Neuron (in vitro differentiated cells): ENCODE measurements at regions not wholly inside any gene's neighbourhood (a gene's known extent, or its start where the extent isn't known, plus 50 kb on each side); places are given as distances from the start of the nearest gene placed in this dataset.

Source experiments
- H2AFZ ChIP-seq: one replicate; pipeline ENCODE4 v1.6.1; 2013; ENCODE audit warnings: low read depth, mild to moderate bottlenecking, inconsistent platforms, low read length, moderate library complexity
- H3K27me3 ChIP-seq: one replicate; pipeline ENCODE4 v1.6.1; 2013; ENCODE audit warnings: low read length; ENCODE audit not compliant: insufficient read depth
- H3K36me3 ChIP-seq: one replicate; pipeline ENCODE4 v1.6.1; 2013; ENCODE audit warnings: low read length; ENCODE audit not compliant: insufficient read depth
- H3K4me1 ChIP-seq: one replicate; pipeline ENCODE4 v1.6.1; 2013; ENCODE audit warnings: low read length; ENCODE audit not compliant: insufficient read depth
- H3K4me3 ChIP-seq: 2 replicates; pipeline ENCODE4 v1.5.1; 2013; ENCODE audit warnings: mild to moderate bottlenecking, low read length, moderate library complexity
- H3K9me3 ChIP-seq: one replicate; pipeline ENCODE4 v1.6.1; 2013; ENCODE audit warnings: low read length

DNA sequence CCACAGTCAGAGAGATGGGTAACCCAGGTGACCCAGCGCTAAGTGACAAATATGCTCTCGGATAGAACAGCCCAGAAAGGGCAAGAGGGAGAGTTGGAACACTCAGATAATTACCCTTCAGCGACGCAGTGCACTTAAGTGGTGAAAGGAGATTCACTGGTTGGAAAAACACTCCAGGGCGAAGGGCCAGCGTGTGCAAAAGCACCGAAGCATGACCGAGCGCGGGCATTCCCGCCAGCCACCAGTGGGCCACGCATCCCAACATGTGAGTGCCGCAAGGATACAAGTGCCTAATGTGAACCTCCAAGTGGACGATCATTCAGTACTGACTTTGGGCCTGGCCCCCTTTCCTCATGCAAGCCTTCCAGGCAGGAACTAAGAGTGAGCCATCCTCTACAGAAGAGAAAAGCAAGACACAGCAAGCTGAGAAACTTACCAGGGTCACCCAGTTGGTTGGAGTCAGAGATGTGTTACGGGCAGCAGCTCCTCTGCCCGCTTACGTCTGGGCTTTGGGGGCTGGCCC lies 258.4 kb downstream of the C16orf95 start:
- Histone ChIP-seq H3K27me3 (peaks cover 18% of the 10 kb centered on the region), H3K4me1 (no peaks in the 10 kb centered on the region), H2AFZ (no peak overlapping the region), H3K9me3 (no peaks in the 10 kb centered on the region), H3K4me3 (no peak overlapping the region), H3K36me3 (no peaks in the 10 kb centered on the region)

DNA sequence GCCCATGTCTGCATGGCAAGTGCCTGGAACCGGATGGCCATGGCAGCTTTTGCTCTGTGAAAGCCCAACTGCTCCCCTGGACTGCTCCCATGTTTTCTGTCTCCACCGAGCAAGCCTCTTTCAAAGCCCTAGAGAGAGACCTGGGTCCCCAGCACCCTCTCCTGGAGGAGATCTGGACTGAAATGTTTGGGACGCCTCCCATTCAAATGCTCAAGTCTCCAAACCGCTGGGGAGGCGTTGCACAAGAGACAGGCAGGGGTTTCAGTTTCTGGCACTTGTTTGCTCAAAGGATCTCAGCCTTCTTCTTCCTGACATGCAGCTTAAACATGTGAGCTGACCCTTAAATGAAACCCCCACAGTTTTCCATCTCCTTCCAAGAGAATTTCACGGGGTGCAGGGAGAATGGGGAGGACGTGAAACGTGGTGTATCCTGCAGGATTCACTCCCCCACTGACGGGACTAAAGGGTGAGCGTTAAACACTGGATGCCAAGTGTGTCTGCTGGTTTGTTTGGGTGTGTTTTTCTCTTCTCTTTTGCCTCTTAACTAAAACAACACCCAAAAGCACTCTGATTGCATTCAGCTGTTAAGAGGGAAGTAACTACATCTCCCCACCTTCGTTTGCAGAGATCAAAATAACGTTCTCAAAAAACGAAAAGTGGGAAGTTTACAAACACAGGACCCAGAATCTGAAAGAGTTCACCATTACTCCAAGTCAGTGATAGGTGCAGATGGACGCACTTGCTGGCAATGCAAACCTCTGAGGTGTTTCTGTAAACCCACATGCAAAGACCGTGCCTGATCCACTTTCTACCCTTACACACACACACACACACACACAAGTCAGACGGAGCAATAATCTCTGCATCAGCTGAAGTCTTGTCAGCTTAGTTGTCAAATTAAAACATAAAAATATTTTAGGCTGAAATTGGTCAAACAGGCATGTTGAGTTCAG lies 256.9 kb downstream of the C16orf95 start:
- Histone ChIP-seq H3K36me3 (no peaks in the 10 kb centered on the region), H3K4me1 (no peaks in the 10 kb centered on the region), H3K27me3 (peaks cover 27% of the 10 kb centered on the region), H3K4me3 (no peak overlapping the region), H2AFZ (no peak overlapping the region), H3K9me3 (no peaks in the 10 kb centered on the region)

- no peaks in the 10 kb centered on the region for H3K4me1 ChIP-seq
These were observed 255.8 kb downstream of the C16orf95 start for GRCh38 chr16:87061243-87061920.

GRCh38 chr16:87062569-87063442 lies 254.4 kb downstream of the C16orf95 start:
- Histone ChIP-seq H3K4me3 (no peak overlapping the region), H3K4me1 (no peaks in the 10 kb centered on the region), H2AFZ (no peak overlapping the region), H3K36me3 (no peaks in the 10 kb centered on the region), H3K9me3 (no peaks in the 10 kb centered on the region), H3K27me3 (peaks cover 34% of the 10 kb centered on the region)

More at GRCh38 chr16:87061243-87061920, 255.8 kb downstream of the C16orf95 start:
- Histone ChIP-seq H2AFZ (no peak overlapping the region), H3K36me3 (no peaks in the 10 kb centered on the region), H3K9me3 (no peaks in the 10 kb centered on the region), H3K4me3 (no peak overlapping the region), H3K27me3 (peaks cover 34% of the 10 kb centered on the region)

DNA sequence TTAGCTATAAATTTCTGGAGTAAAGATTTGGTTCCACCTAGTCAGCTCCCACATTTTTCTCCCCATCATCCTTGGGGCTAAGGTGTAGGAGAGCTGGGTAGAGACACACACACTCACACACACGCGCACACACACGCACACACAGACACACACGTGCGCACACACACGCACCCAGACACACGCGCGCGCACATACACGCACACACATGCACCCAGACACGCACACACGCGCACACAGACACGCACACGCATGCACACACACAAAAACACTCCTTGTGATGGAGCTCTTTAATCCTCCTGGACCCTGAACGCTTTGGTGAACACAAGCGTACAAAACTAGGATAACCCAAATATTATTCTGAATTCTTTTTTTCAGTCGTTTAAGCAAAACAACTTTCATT lies 253.6 kb downstream of the C16orf95 start:
- Histone ChIP-seq H3K36me3 (no peaks in the 10 kb centered on the region), H2AFZ (no peak overlapping the region), H3K4me1 (peaks cover 4% of the 10 kb centered on the region), H3K4me3 (no peak overlapping the region), H3K9me3 (no peaks in the 10 kb centered on the region), H3K27me3 (peaks cover 33% of the 10 kb centered on the region)

GRCh38 chr16:87064731-87065445 lies 252.3 kb downstream of the C16orf95 start:
- no peak overlapping the region for H3K4me3 ChIP-seq
- no peaks in the 10 kb centered on the region for H3K9me3 ChIP-seq
- H3K36me3 ChIP-seq: no peaks in the 10 kb centered on the region
- peaks cover 6% of the 10 kb centered on the region for H3K4me1 ChIP-seq
- no peak overlapping the region for H2AFZ ChIP-seq
- peaks cover 25% of the 10 kb centered on the region for H3K27me3 ChIP-seq

DNA sequence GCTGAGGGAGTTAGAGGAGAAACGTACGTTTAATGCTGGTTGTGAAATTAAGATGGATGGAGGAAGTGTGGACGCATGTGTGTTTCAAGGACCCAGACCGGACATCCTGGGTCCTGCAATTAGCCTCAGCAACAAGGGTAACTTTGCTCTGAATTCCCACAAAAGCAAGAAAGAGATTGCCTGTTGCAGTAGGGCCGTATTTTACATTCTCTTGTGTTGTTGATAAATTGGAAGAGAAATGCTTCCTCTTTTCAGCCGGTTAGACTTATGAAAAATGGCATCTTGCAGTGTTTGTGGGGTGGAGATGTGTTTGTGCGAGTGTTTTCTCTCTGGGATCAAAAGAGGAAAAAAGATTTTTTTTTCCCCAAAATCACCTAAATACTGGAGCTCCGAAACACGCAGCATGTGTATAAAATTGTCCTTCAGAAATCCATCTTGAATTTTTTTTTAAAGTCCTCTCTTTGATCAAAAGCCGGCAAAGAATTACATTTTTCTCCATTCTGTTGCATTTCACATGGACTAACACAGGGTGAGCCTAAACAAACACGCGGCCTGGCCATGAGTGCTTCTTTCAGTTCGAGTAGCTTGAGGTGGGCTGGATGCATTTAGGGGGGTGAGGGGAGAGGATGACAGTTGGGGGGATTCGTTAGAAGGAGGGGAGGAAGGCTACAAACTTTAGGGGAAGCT lies 251.6 kb downstream of the C16orf95 start:
- Histone ChIP-seq H3K9me3 (no peaks in the 10 kb centered on the region), H2AFZ (no peak overlapping the region), H3K4me1 (peaks cover 6% of the 10 kb centered on the region), H3K27me3 (peaks cover 18% of the 10 kb centered on the region), H3K36me3 (no peaks in the 10 kb centered on the region), H3K4me3 (no peak overlapping the region)

DNA sequence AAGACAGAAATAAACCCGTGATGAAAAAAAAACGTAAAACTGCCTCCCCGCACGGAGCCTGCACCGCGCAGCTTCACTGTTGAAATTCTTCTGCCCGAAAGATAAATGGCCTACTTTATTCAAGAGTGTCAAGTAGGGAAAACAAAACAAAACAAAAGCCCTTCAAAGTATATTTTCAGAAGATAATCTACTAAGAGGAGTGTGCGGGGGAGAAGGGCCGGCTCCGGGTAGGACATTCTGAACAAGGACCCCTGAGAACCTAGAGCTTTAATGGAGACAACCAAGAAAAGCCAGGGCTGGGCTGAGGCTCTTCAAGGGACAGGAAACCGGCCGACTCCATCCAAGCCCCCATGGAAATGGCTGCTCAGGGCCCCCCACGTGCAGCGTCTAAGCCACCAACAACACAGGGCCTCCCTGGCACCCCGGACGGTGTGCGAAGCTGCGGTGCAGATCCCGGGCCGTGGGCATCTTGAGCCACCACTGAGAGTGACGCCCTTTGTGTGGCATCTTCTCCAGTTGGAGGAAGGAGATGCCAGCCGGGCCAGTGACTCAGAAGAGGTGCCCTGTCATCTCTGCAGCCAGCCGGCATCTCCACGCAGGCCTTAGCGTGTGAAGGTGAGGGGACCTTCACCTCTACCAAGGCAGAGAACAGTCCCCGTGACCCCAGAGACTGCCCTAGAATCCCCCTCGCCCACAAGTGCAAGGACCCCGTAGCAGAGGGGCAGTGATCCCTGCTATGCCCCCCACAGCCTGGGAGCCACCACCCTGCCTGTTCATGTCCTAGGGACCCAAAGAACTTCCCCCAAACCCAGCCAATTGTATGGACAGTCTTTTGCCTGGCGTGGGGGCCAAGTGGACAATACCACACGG lies 250.8 kb downstream of the C16orf95 start:
- H3K4me1 ChIP-seq: peaks cover 6% of the 10 kb centered on the region
- H3K4me3 ChIP-seq: no peak overlapping the region
- no peak overlapping the region for H2AFZ ChIP-seq
- no peaks in the 10 kb centered on the region for H3K9me3 ChIP-seq
- H3K27me3 ChIP-seq: peaks cover 15% of the 10 kb centered on the region
- H3K36me3 ChIP-seq: no peaks in the 10 kb centered on the region

- H3K27me3 ChIP-seq: peaks cover 15% of the 10 kb centered on the region
- no peak overlapping the region for H3K4me3 ChIP-seq
- peaks cover 6% of the 10 kb centered on the region for H3K4me1 ChIP-seq
- no peak overlapping the region for H2AFZ ChIP-seq
- no peaks in the 10 kb centered on the region for H3K36me3 ChIP-seq
- no peaks in the 10 kb centered on the region for H3K9me3 ChIP-seq
These were observed 250.1 kb downstream of the C16orf95 start for GRCh38 chr16:87067003-87067556.

- no peaks in the 10 kb centered on the region for H3K36me3 ChIP-seq
- H2AFZ ChIP-seq: no peak overlapping the region
These were observed 249.1 kb downstream of the C16orf95 start for GRCh38 chr16:87067836-87068761.

More at GRCh38 chr16:87067836-87068761, 249.1 kb downstream of the C16orf95 start:
- H3K4me3 ChIP-seq: no peak overlapping the region
- H3K9me3 ChIP-seq: no peaks in the 10 kb centered on the region
- H3K4me1 ChIP-seq: peaks cover 6% of the 10 kb centered on the region
- H3K27me3 ChIP-seq: peaks cover 15% of the 10 kb centered on the region
